Activated CD8-positive, alpha-beta memory T cell treated with anti-CD3 and anti-CD28 coated beads, Interleukin-2, amount 50 U/mL, for 24 hours (primary cell): ENCODE measurements at regions not wholly inside any gene's neighbourhood (a gene's known extent, or its start where the extent isn't known, plus 50 kb on each side); places are given as distances from the start of the nearest gene placed in this dataset.

Source experiments
- DNase-seq: peaks from one replicate; pipeline ENCODE4 v3.0.0-alpha.2; 2020; ENCODE audit errors: extremely low read depth

DNA sequence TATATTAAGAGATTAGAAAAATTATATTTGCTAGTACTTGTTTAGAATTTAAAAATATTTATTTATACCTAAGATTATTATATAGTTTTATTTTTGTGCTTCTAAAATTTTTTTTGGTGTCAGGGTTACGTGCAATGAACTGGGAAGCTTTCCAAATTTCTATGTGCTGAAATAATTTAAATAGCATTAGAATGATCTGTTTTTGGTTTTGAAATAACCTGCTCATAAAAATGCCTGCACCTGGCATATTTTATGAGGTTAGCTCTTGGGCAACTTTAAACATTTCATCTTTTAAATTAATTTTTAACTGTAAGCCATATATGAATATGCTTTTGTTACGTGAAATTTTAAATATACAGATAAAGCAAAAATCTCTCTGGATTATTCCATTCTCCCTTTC lies 482.5 kb downstream of the GLRX3 start:
- DNase-seq = no peak

DNA sequence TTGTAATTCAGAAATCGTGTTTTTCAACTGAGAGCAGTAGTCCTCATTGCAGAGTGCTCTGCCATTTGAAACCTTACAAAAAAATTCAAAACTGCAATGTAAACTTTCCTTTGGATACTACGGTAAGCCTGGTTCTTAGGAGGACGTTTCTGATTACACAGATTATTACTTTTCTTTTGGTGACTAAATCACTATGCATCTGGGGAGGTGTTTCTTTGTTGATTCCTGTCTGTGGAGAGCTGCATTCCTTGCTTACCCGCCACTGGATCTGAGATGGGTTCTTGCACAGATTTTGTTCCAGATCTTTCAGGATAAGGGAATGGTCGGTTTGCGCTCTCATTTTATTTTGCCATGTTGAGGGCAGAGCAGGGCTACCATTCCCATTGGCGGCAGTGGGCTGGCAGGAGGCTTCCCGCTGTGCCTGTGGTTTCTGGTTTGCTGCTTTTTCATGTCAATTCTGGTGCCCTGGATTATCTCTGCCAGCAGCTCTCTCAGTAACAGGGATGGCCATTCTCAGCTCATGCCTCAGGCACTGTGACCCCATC lies 485.1 kb downstream of the GLRX3 start:
- no peak for DNase-seq

DNA sequence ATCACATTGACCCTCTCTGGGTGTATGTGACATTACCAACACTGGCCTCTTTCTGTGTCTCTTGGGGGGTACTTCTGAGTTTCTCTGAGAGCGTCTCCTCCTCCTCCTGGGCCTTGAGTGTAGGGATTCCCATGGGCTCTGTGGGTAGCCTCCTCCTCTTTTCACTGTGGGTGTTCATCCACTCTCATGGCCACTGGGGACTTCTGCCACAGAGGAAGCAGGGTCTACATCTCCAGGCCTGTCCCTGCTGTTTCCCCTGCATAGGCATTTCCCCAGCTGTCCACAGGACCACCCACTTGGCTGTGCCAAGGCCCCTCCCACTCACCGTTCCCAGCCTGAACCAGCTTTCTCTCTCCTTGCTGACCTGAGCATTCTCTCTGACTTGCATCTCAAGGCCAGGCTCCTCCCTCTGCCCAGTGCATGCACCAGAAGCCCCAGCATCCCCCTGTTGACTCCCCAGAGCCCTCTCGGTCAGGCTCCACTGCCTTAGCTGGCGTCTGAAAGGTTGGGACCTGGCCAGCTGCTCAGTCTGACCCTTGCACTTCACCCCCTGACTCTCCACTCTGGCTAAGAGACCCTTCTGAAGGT lies 487.6 kb downstream of the GLRX3 start:
- DNase-seq = no peak

DNA sequence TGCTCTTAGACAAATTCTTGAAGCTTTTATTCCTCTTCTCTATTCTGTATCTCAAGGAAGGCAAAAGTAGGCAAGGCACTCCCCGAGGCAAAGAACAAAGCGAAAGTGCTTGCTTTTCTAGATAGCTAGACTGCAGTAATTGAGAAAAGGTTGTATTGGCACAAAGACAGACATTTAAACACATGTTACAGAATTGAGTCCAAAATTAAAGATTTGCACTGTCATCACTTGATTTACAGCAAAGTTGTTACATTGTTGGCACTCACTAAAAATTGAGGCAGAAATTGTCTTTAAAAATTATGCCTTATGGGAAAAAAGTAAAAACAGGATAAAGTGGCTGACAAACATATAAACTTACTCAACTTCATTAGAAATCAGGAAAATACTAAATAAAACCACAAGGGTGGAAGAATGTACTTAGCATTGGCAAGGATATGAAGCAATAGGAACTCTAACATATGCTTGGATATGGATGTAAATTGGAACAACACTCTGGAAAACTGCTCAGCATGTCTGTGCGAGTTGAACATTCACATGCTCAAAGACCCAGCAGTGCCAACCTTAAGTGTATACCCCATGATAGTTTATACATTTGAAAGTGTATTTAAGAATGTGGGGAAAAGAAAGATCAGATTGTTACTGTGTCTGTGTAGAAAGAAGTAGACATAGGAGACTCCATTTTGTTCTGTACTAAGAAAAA lies 491.3 kb downstream of the GLRX3 start:
- DNase-seq = no peak

DNA sequence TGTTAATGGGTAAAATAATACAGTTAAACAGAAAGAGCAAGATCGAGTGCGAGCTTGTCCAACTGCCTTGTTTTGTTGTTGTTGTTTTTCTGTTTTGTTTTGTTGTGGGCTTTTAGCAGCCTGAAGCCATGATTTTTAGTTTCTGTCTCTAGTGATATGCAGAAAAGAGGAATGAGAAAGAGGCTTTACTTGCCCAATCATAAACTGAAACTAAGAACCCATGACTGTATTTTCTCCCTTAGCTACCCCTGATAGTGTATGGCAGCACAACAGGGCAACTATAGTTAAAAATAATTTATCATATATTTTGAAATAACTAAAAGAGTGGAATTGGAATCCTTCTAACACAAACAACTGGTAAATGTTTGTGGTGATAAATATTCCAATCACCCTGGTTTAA lies 493.9 kb downstream of the GLRX3 start:
- no peak for DNase-seq

DNA sequence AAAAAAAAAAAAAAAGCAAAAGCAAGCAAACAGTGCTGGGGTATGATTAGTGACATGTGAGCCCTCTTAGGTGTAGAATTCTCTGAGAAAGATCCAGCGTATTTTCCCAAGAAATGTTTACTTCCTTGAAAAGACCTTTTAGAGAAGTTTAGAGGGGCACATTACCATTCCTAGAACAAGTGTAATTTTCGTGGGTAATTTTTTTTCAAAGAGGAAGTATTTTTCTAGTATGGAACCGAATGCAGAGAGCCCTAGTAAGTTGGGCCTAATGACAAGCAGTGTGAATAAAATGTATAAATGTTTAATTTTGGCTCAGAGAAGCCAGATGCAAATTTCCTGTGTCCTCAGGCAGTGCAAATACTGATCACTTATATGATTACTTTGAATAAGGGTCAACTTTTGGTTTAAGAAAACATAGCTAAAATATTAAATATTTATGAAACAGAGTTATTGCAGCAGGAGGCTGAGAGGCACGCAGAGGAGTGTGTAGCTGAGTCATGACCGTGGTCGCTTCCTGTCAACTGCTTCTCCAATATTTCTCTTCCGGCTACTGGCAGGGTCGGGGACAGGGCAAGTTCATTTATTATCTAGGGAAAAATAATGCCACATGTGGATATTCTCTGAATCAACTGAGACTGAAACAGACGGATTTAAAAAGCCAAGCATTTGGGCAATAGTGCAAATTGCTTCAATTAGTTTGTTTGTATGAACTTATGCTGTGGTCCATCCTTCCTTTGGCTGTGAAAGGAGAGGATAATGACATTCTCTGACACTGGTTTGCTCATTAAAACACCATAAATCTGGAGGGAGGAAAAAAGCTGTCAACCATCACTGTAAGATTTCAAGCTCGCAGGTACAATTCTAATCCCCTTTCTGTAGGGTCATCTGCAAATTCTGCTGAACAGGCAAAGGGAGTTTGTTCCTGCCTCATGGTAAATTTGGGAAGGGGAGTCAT lies 495.2 kb downstream of the GLRX3 start:
- DNase-seq = no peak

DNA sequence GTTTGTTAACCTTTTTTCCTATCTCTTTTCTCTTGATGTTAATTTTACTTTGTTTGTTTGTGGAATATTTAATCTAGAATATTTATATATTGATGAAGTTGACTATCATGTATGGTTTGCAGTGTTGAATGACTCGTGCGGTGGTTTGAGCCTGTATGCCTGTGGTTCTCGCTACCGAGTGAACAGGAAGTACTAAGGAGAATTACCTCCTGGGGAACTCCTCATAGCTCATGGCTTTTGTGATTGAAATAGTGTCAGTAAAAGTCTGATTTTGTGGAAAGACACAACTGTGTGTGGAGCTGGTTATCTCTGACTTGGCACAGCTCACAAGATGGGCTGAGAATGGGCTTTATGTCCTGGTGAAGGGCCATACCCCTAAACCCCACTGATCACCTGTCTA lies 498.6 kb downstream of the GLRX3 start:
- no peak for DNase-seq

DNA sequence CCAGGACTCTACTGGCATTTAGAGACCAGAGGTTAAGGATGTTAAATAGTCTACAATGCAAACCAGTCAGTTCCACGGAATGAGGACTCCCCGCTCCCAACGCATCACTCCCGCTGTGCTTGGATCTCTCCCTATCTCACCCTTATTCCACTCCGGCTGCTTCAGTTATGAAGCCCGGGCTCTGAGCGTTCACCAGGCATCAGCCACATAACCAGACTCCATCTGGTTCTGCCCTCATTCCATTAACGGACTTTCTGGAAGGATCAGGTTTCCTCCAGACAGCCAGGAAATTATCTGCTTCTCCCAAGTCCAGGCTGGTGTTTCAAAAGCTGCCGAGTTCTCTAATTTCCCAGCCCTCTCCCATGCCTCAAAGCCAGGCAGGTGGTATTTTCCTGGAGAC lies 499.3 kb downstream of the GLRX3 start:
- no peak for DNase-seq

DNA sequence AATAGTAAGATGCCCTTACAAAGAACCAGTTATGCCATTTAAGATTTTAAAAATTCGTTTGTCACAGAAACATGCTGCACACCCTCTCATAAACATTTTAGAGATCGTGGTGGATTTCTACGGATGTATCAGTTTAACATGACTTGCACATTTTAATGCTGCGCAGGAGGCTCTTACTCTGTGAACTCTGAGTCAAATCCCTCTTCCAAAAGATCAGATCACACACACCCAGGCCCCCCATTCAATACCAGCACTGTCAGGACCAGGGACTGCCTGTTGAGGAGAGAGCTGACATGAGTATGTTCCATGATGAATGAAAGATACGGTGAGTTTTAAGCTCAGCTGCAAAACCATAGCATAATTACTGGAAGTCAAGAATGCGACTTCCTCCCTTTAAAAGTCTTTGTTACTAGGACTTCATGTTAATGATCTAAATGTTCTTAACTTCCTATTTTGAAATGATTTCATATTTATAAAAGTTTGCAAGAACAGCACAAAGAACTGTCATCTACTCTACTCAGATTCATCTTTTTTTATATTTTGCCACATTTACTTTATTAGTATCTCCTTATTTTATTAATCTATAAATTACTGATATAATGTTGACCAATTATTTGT lies 500.2 kb downstream of the GLRX3 start:
- no peak for DNase-seq

DNA sequence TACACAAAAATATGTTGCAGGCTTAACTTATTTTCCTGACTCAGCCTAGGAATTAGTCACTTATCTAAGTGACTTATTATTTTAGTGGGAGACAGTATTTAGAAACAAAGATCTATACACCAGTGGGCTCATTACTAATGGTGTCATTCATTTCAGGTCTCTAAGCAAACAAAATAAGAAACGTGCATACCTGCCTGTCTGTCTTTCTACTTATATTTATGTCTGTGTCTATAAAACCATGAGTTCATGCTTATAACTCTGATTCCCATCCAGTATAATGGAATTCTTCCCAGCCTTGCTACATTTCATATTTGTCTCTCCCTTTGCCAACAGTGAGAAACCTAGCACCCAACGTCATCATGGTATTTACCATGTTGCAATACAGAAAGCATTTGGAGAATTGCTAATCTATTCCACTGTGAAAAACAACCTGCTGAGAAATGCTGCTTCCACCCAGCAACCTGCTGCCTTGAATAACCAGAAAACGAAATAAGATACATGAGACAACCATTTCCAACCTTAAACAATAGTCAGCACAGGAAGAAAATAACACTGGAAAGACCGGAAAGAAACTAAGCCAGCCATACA lies 501.0 kb downstream of the GLRX3 start:
- DNase-seq = no peak

DNA sequence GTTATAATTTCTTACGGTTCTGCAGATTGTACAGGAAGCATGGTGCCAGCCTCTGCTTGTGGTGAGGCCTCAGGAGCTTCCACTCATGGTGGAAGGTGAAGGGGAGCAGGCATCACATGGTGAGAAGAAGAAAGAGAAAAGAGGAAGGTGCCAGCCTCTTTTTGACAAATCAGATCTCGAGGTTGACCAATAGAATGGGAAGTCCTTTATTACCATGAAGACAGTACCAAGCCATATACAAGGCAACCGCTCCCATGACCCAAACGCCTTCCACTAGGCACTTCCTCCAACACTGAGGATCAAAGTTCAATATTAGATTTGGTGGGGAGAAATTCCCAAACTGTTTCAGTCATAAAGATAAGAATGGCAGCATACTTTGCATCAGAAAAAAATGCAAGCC lies 502.8 kb downstream of the GLRX3 start:
- no peak for DNase-seq

DNA sequence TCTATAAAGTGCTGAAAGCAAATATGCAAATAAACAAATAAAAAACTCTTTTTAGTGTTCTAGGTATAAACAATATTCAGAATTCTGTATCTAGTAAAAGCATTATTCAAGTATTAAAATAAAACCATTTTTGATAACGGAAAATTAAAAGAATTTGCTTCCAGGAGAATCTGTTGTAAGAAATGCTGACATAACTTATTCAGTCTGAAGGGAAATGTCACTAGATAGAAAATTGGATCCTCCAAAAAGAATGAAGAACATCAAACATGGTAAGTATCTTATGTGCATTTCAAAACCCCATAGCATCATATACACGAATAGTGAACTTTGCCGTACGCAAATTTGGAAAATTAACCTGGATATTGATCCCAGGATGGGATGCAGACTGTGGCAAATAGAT lies 506.7 kb downstream of the GLRX3 start:
- no peak for DNase-seq

DNA sequence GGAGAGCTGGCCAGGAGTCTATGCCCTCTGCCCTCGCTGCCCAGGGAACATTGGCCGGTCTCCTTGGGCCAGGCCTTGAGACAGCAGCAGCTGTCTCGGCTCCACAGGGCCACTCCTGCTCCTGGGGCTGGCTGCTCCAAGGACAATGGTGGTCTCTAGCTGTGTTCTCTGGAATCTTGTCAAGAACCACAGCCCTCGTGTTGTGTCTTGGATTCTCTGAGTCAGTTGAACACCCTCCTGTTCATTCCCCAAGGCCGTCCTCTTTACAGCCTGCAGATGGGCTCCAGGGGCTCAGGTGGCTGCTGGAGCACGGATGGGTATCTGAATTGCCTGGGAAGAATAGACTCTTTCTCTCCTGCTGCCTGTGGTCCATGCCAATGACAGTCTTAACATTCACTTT lies 511.1 kb downstream of the GLRX3 start:
- DNase-seq = no peak

DNA sequence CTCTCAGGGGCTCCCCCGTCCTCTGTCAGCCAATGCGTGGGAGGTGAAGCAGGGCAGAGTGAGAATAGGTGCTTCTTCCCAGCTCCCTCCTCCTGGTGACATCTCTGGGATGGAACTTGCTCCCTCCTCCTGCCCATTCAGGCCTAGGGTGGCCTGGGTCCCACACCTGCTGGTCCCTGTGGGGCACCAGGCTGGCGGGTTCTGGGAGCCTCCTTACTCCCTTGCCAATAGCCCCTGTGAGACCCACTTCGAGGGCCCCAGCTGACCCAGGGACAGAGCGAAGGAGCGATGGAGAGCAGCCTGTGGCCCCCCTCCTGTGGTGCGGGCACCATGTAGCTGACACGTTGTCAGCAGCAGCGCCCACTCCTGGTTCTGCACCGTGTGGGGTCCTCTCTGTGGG lies 512.6 kb downstream of the GLRX3 start:
- DNase-seq = no peak

DNA sequence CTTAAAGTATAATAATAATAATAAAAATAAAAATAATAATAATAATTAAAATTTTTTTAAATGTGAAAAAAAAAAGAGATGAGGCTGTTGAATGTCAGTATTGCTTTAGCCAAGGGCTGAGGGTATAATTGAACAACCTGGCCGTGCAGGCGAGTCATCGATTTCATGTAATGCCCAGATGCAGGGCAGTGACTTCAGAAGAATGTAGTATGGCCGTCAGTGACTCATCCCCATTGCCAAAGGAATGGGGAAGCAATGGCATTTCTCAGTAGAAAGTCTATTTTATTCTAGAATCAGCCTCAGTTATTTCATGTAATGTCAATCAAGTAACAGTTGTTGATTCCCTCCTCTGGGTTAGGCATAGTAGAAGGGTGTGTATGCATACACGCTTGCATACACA lies 516.4 kb downstream of the GLRX3 start:
- DNase-seq = no peak

DNA sequence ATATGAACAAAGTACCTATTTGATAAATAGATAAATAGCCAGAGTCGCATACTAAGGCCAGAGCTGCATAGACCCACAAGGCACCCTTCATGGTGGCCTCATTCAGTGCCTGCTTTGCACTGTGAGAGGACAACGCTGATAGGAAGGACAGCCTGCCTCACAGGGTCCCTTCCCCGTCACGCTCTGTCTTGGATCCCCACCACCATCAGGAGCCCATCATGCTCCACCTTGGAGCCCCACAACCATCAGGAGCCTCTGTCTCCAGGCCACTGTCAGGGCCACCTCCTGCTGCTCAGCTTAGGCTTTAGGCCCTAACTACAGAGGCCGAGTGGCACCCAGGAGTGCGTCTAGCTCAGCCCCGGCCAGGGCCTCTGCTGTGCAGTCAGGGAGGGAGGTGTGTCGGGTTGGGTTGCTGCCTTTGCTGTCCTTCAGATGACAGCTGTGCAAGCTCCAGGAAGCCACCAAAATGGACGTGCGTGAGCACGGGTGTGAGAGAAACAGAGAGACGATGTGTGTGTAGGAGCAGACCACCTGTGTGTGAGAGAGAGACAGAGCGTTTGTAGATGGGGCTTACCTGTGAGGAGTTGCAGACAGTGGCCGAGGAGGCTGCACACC lies 516.9 kb downstream of the GLRX3 start:
- no peak for DNase-seq

DNA sequence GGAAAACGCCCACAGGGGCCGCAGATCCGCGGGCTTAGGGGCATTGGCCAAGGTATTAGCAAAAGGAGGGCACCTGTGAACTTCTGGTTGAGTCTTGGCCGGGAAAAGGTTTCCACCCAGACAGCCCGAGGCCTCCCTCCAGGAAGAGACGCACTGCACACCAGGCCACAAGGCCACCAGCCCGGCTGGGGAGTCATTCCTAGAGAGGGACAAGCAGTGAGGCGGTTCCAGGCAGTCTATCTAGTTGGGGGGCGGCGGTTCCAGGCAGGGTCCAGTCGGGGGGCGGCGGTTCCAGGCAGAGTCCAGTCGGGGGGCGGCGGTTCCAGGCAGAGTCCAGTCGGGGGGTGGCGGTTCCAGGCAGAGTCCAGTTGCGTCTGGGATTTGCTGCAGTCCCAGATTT lies 518.5 kb downstream of the GLRX3 start:
- no peak for DNase-seq

DNA sequence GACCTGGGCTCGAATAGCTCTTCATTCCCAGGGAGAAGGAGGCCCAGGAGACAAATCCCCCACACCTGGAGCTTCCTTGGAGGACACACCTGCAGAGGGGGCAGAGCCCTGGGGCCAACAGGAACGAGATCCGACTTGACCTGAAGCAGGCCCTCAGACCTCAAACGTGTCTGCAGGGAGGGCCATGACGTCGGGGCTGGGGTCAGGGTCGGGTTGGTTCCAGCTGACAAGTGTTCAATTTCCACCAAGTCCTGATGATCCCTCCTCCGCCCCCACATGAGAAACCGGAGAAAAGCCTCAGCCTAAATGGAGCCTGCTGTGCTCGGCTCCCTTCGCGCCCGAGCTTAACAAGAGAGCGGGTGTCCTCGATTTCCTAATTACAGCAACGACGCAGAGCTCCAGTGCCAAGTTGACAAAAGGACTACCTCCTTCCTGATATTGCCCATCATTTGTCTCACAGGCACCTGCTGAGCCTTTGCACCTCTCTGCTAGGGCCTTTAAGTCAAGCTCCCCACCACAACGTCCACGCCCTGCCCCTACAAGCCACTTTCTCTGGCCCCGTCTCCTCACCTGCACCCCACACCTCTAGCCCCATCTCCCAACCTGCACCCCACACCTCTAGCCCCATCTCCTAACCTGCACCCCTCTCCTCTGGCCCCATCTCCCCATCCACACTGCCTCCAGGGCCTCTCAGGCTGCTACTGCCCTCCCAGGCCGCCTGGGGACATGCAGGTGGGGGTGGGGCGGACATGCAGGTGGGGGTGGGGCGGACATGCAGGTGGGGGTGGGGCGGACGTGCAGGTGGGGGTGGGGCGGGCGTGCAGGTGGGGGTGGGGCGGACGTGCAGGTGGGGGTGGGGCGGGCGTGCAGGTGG lies 519.4 kb downstream of the GLRX3 start:
- no peak for DNase-seq

DNA sequence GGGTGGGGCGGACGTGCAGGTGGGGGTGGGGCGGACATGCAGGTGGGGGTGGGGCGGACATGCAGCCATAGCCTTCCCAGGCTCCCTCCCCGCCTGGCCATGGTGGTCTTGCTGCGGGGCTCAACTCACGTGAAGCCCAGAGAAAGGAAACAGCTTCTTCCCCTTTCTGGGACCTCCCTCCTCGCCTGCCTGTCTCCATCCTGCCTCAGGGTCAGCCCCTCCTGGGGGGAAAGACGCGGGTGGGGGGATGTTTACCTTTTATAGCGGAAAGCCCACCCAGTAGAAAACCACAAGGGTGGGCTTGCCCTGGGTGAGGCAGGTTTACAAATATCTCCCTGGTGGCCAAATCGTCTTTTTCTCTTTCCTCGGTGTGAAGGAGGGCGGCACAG lies 520.0 kb downstream of the GLRX3 start:
- no peak for DNase-seq

DNA sequence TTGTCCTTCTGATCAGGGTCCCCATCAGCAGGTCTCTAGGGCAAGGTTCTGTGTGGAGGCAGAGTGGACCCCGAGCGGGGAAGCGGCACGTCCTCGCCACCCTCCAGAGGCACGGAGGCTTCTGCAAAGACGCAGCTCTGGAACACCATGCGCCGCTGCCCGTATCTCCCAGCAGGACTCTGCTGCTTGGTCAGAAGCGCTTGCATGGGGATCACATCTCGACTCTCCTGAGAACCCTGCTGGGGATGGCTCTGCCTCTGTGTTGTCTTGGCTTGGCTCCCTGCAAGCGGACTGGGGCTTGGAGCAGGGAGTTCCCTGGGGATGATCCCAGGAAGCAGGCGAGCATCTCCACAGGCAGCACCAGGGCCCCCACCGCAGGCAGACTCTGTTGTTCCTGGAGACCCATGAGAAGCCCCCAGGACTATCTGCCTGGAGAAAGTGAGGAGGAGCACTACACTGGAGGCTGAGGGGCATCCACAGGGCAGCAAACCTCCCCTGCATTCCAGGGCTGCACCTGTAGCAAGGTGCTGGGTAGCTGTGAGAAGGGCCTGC lies 520.5 kb downstream of the GLRX3 start:
- DNase-seq = no peak
